ENCODE measurements at regions not wholly inside any gene's neighbourhood (a gene's known extent, or its start where the extent isn't known, plus 50 kb on each side); places are given as distances from the start of the nearest gene placed in this dataset.

DNA sequence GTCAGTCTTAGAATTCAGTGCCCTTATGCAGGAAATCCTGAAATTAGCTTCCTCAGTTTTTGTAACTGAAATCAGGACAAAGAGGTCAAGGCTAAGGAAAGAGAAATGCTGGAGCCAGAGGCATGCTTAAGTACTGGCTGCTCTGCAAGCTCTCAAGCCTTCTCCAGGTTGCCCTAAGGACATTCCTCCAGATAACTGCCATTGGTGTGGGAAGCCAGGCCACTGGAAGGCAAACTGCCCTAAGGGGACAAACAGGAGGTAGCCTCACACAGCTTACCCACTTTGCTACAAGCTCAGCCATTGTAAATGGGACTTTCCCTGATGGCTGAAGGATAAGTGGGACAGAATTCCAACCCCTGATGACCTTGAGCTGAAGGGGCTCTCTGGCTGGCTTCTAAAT lies 606.9 kb upstream of the PCDH10 start:
- no peak for TF ChIP-seq EZH2 (IDR thresholded peaks at IDR 0.05; ENCODE audit: low read depth)
- TF ChIP-seq, protein P1, sequence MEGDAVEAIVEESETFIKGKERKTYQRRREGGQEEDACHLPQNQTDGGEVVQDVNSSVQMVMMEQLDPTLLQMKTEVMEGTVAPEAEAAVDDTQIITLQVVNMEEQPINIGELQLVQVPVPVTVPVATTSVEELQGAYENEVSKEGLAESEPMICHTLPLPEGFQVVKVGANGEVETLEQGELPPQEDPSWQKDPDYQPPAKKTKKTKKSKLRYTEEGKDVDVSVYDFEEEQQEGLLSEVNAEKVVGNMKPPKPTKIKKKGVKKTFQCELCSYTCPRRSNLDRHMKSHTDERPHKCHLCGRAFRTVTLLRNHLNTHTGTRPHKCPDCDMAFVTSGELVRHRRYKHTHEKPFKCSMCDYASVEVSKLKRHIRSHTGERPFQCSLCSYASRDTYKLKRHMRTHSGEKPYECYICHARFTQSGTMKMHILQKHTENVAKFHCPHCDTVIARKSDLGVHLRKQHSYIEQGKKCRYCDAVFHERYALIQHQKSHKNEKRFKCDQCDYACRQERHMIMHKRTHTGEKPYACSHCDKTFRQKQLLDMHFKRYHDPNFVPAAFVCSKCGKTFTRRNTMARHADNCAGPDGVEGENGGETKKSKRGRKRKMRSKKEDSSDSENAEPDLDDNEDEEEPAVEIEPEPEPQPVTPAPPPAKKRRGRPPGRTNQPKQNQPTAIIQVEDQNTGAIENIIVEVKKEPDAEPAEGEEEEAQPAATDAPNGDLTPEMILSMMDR (conservative IDR thresholded peaks at IDR 0.05): no peak

Measured in PC-9 (cell line).